Stimulated activated CD8-positive, alpha-beta memory T cell treated with anti-CD3 and anti-CD28 coated beads, Interleukin-2, amount 100 ng/mL, for 48 hours (primary cell): ENCODE measurements at regions not wholly inside any gene's neighbourhood (a gene's known extent, or its start where the extent isn't known, plus 50 kb on each side); places are given as distances from the start of the nearest gene placed in this dataset.

ENCODE experiments used
- DNase-seq, 2 donors: peaks; one replicate each; pipeline ENCODE4 v3.0.0-alpha.2; 2020; ENCODE audit warnings: low read depth in 2 of 2

DNA sequence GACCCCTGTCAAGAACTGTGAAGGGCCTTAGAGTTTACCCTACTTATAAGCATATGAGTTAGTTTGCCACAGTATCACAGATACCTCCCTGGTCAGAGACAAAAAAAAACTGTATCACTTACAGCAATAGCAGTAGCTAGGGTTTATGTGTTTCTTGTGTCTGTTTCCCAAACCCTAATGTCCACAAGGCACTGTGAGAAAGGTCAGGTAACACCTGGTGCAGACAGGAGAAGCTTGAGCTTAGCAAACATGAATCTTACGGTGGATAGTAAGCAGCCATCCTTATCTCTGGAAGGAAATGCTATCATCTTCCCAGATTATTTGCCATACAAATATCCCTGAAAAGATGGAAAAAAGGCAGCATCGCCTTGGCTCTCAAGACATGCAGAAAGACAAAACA, 208.5 kb upstream of the KCNN2 start:
- no peak for DNase-seq

GRCh38 chr5:114153833-114154232, 208.0 kb upstream of the KCNN2 start:
- no peak for DNase-seq

DNA sequence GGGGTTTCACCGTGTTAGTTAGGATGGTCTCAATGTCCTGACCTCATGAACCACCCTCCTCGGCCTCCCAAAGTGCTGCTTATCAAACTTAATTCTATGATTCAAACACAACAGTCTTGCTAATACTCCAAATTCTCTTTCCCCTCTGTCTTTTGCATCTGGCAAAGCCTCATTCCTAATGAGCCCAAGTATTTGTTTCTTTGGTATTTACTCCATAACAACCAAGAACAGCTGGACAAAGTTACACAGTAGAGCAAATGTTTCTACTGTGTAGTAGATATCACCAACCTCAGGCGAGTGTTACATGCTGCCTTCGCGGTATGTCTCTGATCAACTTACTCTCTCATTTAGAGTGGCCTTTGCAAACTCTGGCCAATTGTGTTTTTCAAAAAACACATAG, 195.8 kb upstream of the KCNN2 start:
- DNase-seq, result no peak

DNA sequence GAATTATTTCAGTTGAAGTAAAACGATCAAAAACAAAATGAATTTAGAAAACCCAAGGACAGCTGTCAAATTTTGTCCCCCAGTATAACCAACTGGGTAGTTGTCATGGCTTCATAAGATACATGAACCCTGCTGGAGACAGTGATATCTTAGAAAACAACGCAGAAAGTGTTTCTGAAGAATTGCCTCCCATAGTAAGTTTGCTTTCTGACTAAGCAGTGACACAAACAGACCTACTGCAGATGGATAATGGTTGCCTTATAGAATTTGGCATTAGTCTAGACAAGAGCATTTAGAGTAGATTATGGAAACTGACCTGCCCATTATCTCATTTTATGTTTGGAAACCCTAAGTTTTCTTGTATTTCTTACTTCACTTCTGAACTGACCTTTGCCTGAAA, 187.7 kb upstream of the KCNN2 start:
- DNase-seq, result no peak

DNA sequence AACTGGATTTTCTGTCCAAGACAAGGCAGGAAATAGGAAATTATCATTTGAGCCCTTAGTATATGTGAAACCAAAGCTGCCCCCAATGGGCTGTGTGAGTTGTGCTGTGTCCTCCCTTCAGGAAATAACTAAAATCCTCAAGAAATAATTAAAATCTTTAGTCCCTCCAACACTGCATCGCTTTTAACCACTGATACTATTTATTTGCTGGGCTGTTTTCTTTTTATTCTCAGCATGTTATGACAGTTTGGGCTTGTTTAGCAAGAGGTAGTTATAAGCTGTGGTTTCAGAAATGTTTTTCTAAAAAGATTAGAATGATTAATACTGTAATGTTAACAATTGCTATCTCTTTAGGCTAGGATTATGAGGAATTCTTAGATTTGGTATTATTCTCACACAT, 187.0 kb upstream of the KCNN2 start:
- DNase-seq, result no peak

DNA sequence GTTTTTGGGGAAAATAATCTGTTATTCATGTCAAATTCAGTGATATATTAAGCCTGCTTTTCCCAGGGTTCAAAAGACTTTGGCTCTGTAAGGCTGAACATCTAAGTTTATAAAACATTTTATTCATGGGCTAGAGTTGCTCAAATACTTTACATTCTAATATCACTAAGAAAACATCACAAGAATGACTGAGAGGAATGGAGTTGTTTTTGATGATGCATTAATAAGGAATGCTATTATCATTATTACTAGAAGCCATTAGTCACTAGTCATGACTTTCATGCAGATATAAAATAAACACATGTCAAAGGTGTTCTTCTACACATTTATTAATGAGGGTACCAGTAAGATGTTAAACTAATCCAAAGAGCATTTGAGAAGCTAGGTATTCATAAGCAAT, 185.5 kb upstream of the KCNN2 start:
- DNase-seq, result no peak

- DNase-seq, result no peak
Measured at GRCh38 chr5:114179134-114179533, 182.7 kb upstream of the KCNN2 start.

GRCh38 chr5:114184006-114184405, 177.9 kb upstream of the KCNN2 start:
- no peak for DNase-seq

GRCh38 chr5:114185274-114185673, 176.6 kb upstream of the KCNN2 start:
- no peak for DNase-seq

DNA sequence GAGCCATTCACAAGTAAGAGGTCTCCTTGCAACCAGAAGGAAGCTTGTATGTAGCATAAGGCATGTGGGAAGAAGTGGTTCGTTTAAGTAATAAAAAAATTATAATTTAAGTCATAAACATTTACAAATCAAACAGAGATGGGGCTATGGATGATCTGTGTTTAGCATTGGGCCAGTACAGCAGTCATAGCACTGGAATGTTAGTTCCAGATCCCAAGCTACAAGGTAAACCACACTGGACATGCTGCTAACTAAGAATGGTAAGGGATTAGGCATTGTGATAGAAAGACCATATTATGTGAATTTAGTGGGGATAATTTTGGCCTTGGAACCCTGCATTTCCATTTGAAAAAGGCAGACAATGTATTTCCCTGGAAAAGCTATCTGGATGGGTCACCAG, 170.4 kb upstream of the KCNN2 start:
- DNase-seq, result no peak

DNA sequence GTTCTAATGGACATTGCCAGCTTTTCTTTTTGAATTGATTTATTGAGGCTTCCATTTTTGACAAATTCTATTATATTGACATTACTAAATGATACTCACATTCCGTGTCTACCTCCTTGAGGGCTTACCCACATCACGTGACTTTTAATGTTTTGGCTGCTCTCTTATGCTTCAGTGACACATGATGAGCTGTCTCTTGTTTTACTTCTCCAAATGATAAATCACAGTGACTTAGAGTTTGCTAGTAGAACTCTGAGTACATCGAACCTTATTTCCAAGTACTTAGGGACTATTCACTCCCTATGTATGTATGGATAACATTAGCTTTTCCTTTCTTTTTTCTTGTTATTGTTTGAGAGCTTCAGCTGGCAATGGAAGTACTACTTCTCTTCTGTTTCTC, 169.8 kb upstream of the KCNN2 start:
- DNase-seq, result no peak

DNA sequence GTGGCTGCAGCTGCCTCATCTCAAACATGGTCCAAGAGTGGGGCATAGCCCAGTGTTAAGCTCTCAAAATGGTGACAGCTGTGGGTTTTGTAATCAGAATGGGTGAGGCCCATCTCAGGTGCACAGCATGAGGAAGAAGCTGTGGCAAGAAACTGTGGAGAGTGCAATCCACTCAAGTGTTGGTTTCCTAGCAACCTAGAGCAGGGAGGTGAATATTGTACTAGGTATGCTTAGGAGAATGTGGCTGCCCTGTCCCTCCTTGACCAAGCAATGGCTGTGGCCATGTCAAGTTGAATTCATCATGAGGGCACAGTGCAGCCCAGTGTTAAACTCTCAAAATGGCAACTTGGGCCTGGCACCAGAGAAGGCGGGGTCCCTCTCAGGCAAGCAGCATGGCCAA, 160.5 kb upstream of the KCNN2 start:
- DNase-seq, result no peak

GRCh38 chr5:114204923-114205322, 156.9 kb upstream of the KCNN2 start:
- no peak for DNase-seq

GRCh38 chr5:114206640-114207039, 155.2 kb upstream of the KCNN2 start:
- DNase-seq, result no peak

DNA sequence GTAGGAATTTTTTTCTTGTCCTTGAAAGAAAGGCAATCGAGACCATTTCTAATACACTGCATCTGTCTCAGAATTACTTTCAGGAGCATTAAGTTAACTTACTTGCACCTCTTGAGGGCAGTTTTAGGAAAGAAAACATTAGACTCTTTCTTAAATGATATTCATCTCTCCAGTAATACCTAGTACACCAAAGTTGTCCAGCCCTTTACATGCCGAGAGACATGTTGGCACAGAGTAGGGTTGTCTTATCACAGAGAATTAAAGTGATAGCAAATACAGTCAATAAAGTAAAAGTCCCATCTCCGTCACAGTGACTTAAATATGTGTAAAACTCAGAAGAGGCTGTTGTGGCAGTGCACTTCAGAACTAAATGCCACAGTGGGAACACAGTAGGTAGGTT, 154.3 kb upstream of the KCNN2 start:
- DNase-seq, result no peak

- DNase-seq, result no peak
Measured at GRCh38 chr5:114208120-114208519, 153.8 kb upstream of the KCNN2 start.

- no peak for DNase-seq
Measured at GRCh38 chr5:114208588-114208987, 153.3 kb upstream of the KCNN2 start.

GRCh38 chr5:114210662-114211061, 151.2 kb upstream of the KCNN2 start:
- DNase-seq, result no peak

DNA sequence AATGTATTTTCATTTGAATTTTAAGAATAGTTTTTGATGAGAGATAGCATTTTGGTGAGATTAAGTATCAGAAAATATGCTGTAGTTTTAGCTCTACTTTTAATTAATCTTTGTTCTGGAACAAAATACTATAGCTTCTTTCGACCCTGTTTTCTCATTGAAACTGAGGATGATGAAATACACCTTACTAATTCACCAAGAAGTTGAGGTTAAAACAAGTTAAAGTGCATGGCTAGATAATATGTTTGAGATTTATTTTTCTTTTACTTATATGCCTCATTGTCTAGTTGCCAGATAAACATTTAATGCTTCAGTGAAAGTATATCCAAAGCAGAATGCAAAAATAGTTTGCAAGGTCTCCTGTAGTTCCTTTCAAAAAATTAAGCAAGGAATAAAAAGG, 140.1 kb upstream of the KCNN2 start:
- DNase-seq, result no peak

DNA sequence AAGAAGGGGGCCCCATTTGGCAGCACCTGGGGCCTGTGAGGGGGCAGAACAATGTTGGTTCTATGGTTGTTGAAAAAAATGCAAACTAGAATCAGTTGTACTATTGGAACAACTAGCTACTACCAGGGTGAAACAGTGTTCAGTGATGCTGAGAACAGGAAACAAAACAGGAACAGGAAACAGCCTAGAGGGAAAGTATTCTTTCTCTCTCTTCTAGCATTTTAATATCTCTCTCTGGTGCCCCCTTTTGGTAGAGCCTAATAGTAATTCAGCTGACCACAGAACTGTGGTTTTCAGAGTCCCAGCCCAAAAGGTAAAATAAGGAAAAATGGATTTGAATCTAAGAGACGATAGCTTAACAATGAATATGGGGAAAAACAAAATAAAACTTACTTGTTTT, 138.0 kb upstream of the KCNN2 start:
- DNase-seq, result no peak

DNA sequence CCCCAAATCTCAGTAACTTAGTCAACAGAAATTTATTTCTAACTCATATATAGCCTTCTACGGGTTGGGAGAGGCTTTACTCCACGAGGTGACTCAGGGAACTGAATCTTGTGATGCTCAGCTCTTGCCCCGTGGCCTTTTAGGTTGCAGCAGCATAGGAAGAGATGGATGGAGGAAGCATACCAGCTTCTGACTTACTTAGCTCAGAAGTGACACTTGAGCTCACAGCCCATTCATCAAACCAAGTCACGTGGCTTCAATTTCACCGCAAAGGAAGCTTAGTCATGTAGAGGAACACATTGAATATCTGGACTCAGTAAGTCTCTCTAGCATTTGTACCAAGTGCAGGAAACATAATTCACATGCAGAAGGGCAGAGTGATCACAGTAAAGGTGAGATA, 124.1 kb upstream of the KCNN2 start:
- no peak for DNase-seq

GRCh38 chr5:114238771-114239313, 123.0 kb upstream of the KCNN2 start:
- DNase-seq, result no peak

DNA sequence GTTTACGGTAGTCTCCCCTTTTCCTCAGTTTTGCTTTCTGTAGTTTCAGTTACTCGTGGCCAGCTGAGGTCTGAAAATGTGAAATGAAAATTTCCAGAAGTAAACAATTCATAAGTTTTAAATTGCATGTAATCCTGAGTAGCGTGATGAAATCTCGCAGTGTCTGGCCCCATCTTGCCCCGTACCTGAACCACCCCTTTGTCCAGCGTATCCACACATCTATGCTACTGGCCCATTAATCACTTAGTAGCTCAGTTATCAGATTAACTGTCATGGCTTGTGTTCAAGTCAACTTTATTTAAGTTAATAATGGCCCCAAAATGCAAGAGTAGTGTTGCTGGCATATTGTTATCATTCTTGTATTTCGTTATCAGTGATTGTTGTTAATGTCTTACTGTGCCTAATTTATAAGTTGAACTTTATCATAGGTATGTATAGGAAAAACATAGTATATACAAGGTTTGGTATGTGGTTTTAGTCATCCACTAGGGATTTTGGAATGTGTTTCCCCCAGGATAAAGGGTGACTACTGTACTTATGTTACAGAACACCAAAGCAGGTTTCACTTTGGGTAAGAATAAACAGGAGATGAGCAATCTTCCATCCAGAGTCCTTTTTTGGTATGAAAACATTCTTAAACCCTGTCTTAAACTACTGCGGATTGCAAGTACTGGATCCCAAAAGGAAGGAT, 118.4 kb upstream of the KCNN2 start:
- no peak for DNase-seq

- no peak for DNase-seq
Measured at GRCh38 chr5:114243972-114244317, 117.9 kb upstream of the KCNN2 start.
